ENCODE measurements at regions not wholly inside any gene's neighbourhood (a gene's known extent, or its start where the extent isn't known, plus 50 kb on each side); places are given as distances from the start of the nearest gene placed in this dataset.

DNA sequence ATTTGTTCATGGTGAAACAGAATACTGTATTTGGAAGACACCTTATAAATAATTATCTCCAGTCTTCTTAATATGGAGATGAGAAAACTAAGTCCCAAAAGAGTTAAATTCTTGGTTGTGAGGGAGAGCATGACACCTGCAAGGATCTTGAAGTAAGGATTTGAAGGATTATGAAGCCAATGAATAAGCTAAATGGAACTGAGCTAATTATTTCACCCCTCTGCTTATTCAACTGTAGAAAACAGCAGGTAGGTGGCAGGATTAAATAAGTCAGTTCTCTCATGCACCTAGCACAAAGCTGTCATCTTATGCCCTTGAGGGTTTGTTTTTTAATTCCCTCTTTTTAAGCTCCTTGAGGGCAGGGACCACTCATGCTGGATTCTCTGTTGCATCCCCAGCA lies 457.3 kb downstream of the ETS1 start:
- no peaks in the 10 kb centered on the region for H4K20me1 ChIP-seq

GRCh38 chr11:128125723-128126122 lies 461.6 kb downstream of the ETS1 start:
- Histone ChIP-seq H4K20me1 (no peaks in the 10 kb centered on the region), H3K4me2 (no peak overlapping the region), H3K4me1 (no peaks in the 10 kb centered on the region), H3K9ac (no peak overlapping the region), H3K27ac (no peak overlapping the region), H3K27me3 (no peaks in the 10 kb centered on the region), H3K36me3 (no peaks in the 10 kb centered on the region), H3K9me3 (replicated peaks in 1 of 11) (no peaks in the 10 kb centered on the region), H3K4me3 (no peak overlapping the region)
- TF ChIP-seq Cebpa-rat (IDR thresholded peaks at IDR 0.05): no peak

More for the DNA sequence above, 457.3 kb downstream of the ETS1 start:
- Histone ChIP-seq H3K4me1 (no peaks in the 10 kb centered on the region), H3K4me3 (no peak overlapping the region), H3K9ac (no peak overlapping the region), H3K9me3 (replicated peaks in 1 of 11) (no peaks in the 10 kb centered on the region), H3K27me3 (no peaks in the 10 kb centered on the region), H3K36me3 (no peaks in the 10 kb centered on the region), H3K4me2 (no peak overlapping the region), H3K27ac (no peak overlapping the region)
- TF ChIP-seq Cebpa-rat (IDR thresholded peaks at IDR 0.05): no peak

GRCh38 chr11:128116885-128117284 lies 470.5 kb downstream of the ETS1 start:
- no peaks in the 10 kb centered on the region for H3K27me3 ChIP-seq
- H3K36me3 ChIP-seq: no peaks in the 10 kb centered on the region
- no peak overlapping the region for H3K4me3 ChIP-seq
- peaks cover 9 to 12% (median 11%) of the 10 kb centered on the region in 10 experiments for H3K4me1 ChIP-seq
- peaks cover 0 to 7% (median 3%) of the 10 kb centered on the region in 11 experiments; a peak in 2 of 22 replicates for H3K9me3 ChIP-seq (replicated peaks in 1 of 11)
- H4K20me1 ChIP-seq: no peaks in the 10 kb centered on the region
- no peak overlapping the region for H3K27ac ChIP-seq
- no peak for TF ChIP-seq Cebpa-rat (IDR thresholded peaks at IDR 0.05)
- peak overlapping the region; percentile 33 to 62 (median 54) for H3K4me2 ChIP-seq
- no peak overlapping the region for H3K9ac ChIP-seq

- no peak for TF ChIP-seq Cebpa-rat (IDR thresholded peaks at IDR 0.05)
- H3K9me3 ChIP-seq (replicated peaks in 1 of 11): peaks cover 0 to 9% (median 3%) of the 10 kb centered on the region in 11 experiments; a peak in 2 of 22 replicates
- H3K27ac ChIP-seq: no peak overlapping the region
- no peaks in the 10 kb centered on the region for H3K27me3 ChIP-seq
- no peaks in the 10 kb centered on the region for H4K20me1 ChIP-seq
- peaks cover 9 to 12% (median 11%) of the 10 kb centered on the region in 10 experiments for H3K4me1 ChIP-seq
- H3K4me3 ChIP-seq: no peak overlapping the region
- H3K9ac ChIP-seq: no peak overlapping the region
- H3K36me3 ChIP-seq: no peaks in the 10 kb centered on the region
- peak overlapping the region; percentile 33 to 62 (median 54) for H3K4me2 ChIP-seq
These were observed 470.9 kb downstream of the ETS1 start for GRCh38 chr11:128116447-128116846.

- TF ChIP-seq Cebpa-rat (IDR thresholded peaks at IDR 0.05): no peak
- Histone ChIP-seq H3K4me2 (no peak overlapping the region), H4K20me1 (no peaks in the 10 kb centered on the region), H3K4me3 (no peak overlapping the region), H3K9ac (no peak overlapping the region), H3K36me3 (no peaks in the 10 kb centered on the region), H3K27me3 (no peaks in the 10 kb centered on the region), H3K9me3 (replicated peaks in 1 of 11) (no peaks in the 10 kb centered on the region), H3K27ac (no peak overlapping the region), H3K4me1 (no peaks in the 10 kb centered on the region)
These were observed 481.4 kb downstream of the ETS1 start for GRCh38 chr11:128105950-128106349.

GRCh38 chr11:128105511-128105910 lies 481.8 kb downstream of the ETS1 start:
- Histone ChIP-seq H4K20me1 (no peaks in the 10 kb centered on the region), H3K27me3 (no peaks in the 10 kb centered on the region), H3K4me1 (no peaks in the 10 kb centered on the region), H3K27ac (no peak overlapping the region), H3K9me3 (replicated peaks in 1 of 11) (no peaks in the 10 kb centered on the region), H3K9ac (no peak overlapping the region), H3K4me3 (no peak overlapping the region), H3K4me2 (no peak overlapping the region), H3K36me3 (no peaks in the 10 kb centered on the region)
- TF ChIP-seq Cebpa-rat (IDR thresholded peaks at IDR 0.05): no peak

DNA sequence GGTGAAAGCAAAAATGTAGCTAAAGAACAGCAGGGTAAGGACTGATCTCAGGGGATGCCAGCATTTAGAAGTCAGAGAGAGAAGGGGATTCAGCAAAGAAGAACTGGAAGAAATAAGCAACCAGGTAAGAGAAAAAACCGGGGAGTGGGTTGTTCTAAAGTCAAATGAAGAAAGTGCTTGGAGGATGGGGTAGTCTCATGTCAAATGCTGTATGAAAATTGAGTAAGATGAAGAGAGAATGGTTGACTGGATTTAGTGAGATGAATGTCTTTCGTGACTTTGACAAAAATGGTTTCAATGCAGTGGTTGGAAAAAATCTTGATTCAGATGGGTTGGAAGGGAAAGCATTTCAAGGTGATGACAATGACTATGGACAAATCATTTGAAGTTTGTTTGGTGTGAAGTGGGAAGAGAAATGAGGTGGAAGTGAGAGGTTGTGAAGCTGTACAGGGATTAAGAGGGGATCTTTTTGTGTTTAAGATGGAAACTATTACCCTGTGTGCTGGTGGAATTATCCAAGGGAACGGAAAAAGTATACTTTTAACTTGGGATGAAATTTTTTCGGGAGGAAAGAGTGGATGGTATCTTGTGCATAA lies 484.0 kb downstream of the ETS1 start:
- no peaks in the 10 kb centered on the region for H3K36me3 ChIP-seq
- no peak overlapping the region for H3K27ac ChIP-seq
- H3K4me3 ChIP-seq: no peak overlapping the region
- H3K4me1 ChIP-seq: no peaks in the 10 kb centered on the region
- no peaks in the 10 kb centered on the region for H3K27me3 ChIP-seq
- no peak for TF ChIP-seq Cebpa-rat (IDR thresholded peaks at IDR 0.05)
- no peaks in the 10 kb centered on the region for H4K20me1 ChIP-seq
- H3K9me3 ChIP-seq (replicated peaks in 1 of 11): no peaks in the 10 kb centered on the region; a peak in 1 of 22 replicates
- H3K9ac ChIP-seq: no peak overlapping the region
- no peak overlapping the region for H3K4me2 ChIP-seq

DNA sequence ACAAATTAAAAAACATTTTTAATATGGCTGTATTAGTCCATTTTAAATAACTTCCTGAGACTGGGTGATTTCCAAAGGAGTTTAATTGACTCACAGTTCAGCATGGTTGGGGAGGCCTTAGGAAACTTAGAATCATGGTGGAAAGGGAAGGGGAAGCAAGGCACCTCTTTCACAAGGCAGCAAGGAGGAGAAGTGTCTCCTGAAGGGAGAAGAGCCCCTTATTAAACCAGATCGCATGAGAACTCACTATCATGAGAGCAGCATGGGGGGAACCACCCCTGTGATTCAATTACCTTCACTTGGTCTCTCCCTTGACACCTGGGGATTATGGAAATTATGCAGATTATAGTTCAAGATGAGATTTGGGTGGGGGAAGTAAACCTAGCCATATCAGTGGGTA lies 488.6 kb downstream of the ETS1 start:
- Histone ChIP-seq H3K9me3 (replicated peaks in 1 of 11) (no peaks in the 10 kb centered on the region; a peak in 1 of 22 replicates), H3K4me1 (no peaks in the 10 kb centered on the region), H3K27me3 (no peaks in the 10 kb centered on the region), H3K36me3 (no peaks in the 10 kb centered on the region), H3K4me2 (no peak overlapping the region), H3K9ac (no peak overlapping the region), H3K4me3 (no peak overlapping the region), H3K27ac (no peak overlapping the region), H4K20me1 (no peaks in the 10 kb centered on the region)
- TF ChIP-seq Cebpa-rat (IDR thresholded peaks at IDR 0.05): no peak

DNA sequence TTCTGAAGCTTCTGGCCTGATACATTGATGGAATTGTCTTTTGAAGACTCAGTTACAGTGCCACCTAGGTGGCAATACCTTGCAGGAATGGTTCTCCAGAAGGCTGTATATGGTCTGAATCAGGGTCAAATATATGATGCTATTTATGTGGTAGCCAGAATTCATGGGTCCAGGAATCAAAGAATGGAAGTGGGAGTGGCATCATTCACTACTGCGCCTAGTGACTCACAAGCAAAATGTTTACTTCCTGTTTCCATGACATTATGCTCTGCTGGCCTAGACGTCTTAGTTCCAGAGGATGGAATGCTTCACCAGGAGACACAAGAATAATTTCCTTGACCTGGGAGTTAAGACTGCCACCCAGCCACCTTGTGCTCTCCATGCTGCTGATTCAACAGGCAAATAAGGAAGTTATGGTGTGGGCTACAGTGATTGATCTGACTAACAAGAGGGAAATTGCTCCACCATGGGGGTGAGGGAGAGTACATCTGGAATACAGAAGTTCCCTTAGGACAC lies 491.8 kb downstream of the ETS1 start:
- TF ChIP-seq Cebpa-rat (IDR thresholded peaks at IDR 0.05): no peak
- H3K4me2 ChIP-seq: no peak overlapping the region
- H3K9me3 ChIP-seq (replicated peaks in 1 of 11): peaks cover 0 to 3% (median 0%) of the 10 kb centered on the region in 11 experiments; a peak in 6 of 22 replicates
- H3K9ac ChIP-seq: no peak overlapping the region
- no peaks in the 10 kb centered on the region for H3K27me3 ChIP-seq
- H3K36me3 ChIP-seq: no peaks in the 10 kb centered on the region
- no peaks in the 10 kb centered on the region for H3K4me1 ChIP-seq
- peak overlapping the region in 1 of 11 experiments; percentile 11; a peak in 1 of 22 replicates for H3K27ac ChIP-seq
- H4K20me1 ChIP-seq: no peaks in the 10 kb centered on the region
- H3K4me3 ChIP-seq: no peak overlapping the region

GRCh38 chr11:128093689-128094088 lies 493.7 kb downstream of the ETS1 start:
- Histone ChIP-seq H3K36me3 (no peaks in the 10 kb centered on the region), H3K4me2 (no peak overlapping the region)
- TF ChIP-seq Cebpa-rat (IDR thresholded peaks at IDR 0.05): no peak

More at GRCh38 chr11:128093689-128094088, 493.7 kb downstream of the ETS1 start:
- Histone ChIP-seq H3K27ac (no peak overlapping the region), H3K4me3 (no peak overlapping the region), H3K4me1 (no peaks in the 10 kb centered on the region), H3K9ac (no peak overlapping the region), H4K20me1 (no peaks in the 10 kb centered on the region), H3K9me3 (replicated peaks in 1 of 11) (peaks cover 8 to 21% (median 16%) of the 10 kb centered on the region in 11 experiments), H3K27me3 (no peaks in the 10 kb centered on the region)
